ENCODE measurements at regions not wholly inside any gene's neighbourhood (a gene's known extent, or its start where the extent isn't known, plus 50 kb on each side); places are given as distances from the start of the nearest gene placed in this dataset.

GRCh38 chr18:79586436-79587225 lies 93.0 kb upstream of the CTDP1 start:
- Mint-ChIP-seq H3K27ac (ENCODE audit: unreplicated experiment) (peak overlapping the region; percentile 36), H3K9me3 (ENCODE audit: unreplicated experiment) (no peaks in the 10 kb centered on the region), H3K27me3 (ENCODE audit: unreplicated experiment) (peaks cover 12% of the 10 kb centered on the region), H3K36me3 (ENCODE audit: low read depth, unreplicated experiment) (no peaks in the 10 kb centered on the region), H3K4me1 (ENCODE audit: unreplicated experiment) (peaks cover 12% of the 10 kb centered on the region), H3K4me3 (ENCODE audit: unreplicated experiment) (peak overlapping the region; percentile 60)
- no peak for DNase-seq (ENCODE audit: low spot score)
- TF ChIP-seq, protein P1, sequence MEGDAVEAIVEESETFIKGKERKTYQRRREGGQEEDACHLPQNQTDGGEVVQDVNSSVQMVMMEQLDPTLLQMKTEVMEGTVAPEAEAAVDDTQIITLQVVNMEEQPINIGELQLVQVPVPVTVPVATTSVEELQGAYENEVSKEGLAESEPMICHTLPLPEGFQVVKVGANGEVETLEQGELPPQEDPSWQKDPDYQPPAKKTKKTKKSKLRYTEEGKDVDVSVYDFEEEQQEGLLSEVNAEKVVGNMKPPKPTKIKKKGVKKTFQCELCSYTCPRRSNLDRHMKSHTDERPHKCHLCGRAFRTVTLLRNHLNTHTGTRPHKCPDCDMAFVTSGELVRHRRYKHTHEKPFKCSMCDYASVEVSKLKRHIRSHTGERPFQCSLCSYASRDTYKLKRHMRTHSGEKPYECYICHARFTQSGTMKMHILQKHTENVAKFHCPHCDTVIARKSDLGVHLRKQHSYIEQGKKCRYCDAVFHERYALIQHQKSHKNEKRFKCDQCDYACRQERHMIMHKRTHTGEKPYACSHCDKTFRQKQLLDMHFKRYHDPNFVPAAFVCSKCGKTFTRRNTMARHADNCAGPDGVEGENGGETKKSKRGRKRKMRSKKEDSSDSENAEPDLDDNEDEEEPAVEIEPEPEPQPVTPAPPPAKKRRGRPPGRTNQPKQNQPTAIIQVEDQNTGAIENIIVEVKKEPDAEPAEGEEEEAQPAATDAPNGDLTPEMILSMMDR (IDR thresholded peaks at IDR 0.05; ENCODE audit: unreplicated experiment): no peak

GRCh38 chr18:79587226-79587741 lies 92.3 kb upstream of the CTDP1 start:
- H3K27me3 Mint-ChIP-seq (ENCODE audit: unreplicated experiment): peaks cover 12% of the 10 kb centered on the region
- no peaks in the 10 kb centered on the region for H3K9me3 Mint-ChIP-seq (ENCODE audit: unreplicated experiment)
- H3K4me1 Mint-ChIP-seq (ENCODE audit: unreplicated experiment): peaks cover 13% of the 10 kb centered on the region
- H3K36me3 Mint-ChIP-seq (ENCODE audit: low read depth, unreplicated experiment): no peaks in the 10 kb centered on the region
- no peak overlapping the region for H3K27ac Mint-ChIP-seq (ENCODE audit: unreplicated experiment)
- DNase-seq (ENCODE audit: low spot score): no peak
- no peak overlapping the region for H3K4me3 Mint-ChIP-seq (ENCODE audit: unreplicated experiment)
- TF ChIP-seq, protein P1 (IDR thresholded peaks at IDR 0.05; ENCODE audit: unreplicated experiment): no peak

GRCh38 chr18:79587779-79588635 lies 91.6 kb upstream of the CTDP1 start:
- Mint-ChIP-seq H3K4me1 (ENCODE audit: unreplicated experiment) (peaks cover 13% of the 10 kb centered on the region), H3K27ac (ENCODE audit: unreplicated experiment) (peak overlapping the region; percentile 30), H3K4me3 (ENCODE audit: unreplicated experiment) (no peak overlapping the region), H3K9me3 (ENCODE audit: unreplicated experiment) (peaks cover 4% of the 10 kb centered on the region), H3K27me3 (ENCODE audit: unreplicated experiment) (peaks cover 12% of the 10 kb centered on the region), H3K36me3 (ENCODE audit: low read depth, unreplicated experiment) (peaks cover 3% of the 10 kb centered on the region)
- TF ChIP-seq, protein P1 (IDR thresholded peaks at IDR 0.05; ENCODE audit: unreplicated experiment): no peak
- DNase-seq (ENCODE audit: low spot score): no peak

DNA sequence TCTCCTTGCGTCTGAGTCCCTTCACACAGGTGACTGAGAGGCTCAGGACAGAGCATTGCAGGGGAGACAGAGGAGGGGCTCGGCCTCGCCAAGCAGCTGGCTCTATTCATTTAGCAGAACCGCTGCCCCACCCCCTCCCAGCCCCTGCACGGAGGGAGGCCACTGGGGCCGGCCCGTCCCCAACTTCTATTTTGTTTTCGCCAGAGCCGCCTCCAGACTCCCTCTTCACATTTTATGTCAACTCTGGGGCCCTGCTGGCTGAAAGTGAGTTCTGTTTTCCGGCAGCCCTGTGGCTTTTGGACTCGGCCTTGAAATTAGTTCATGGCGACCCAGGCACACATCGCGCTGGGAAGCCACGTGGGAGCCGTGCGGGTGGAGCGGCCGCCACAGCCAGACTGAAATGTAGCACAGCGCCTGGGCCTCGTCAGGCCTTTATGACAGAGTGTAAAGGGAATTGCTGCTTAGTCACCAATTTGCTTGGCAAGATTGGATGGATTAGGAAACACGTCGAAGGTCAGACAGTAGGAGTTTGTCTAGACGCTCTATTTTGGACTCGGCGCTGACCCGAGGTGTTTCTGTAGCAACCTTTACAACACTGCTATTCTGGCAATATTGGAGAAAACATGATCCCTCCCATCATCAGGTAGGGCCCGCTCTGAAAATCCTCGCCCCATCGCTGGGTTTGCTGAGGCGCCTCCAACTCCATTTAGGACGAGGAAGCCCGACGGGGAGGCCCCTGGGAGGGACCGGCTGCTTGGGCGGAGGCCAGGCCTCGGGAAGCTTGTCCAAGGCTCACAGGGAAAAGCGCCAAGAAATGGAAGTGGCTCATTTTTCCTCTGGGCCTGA lies 90.7 kb upstream of the CTDP1 start:
- peaks cover 4% of the 10 kb centered on the region for H3K9me3 Mint-ChIP-seq (ENCODE audit: unreplicated experiment)
- peaks cover 3% of the 10 kb centered on the region for H3K36me3 Mint-ChIP-seq (ENCODE audit: low read depth, unreplicated experiment)
- peaks cover 8% of the 10 kb centered on the region for H3K27me3 Mint-ChIP-seq (ENCODE audit: unreplicated experiment)
- H3K4me1 Mint-ChIP-seq (ENCODE audit: unreplicated experiment): peaks cover 13% of the 10 kb centered on the region
- H3K4me3 Mint-ChIP-seq (ENCODE audit: unreplicated experiment): no peak overlapping the region
- H3K27ac Mint-ChIP-seq (ENCODE audit: unreplicated experiment): peak overlapping the region; percentile 18
- DNase-seq (ENCODE audit: low spot score): no peak
- TF ChIP-seq, protein P1 (IDR thresholded peaks at IDR 0.05; ENCODE audit: unreplicated experiment): no peak

Data from endothelial cell (in vitro differentiated cells).